Adrenal gland (tissue), 9 donors: ENCODE measurements at regions not wholly inside any gene's neighbourhood (a gene's known extent, or its start where the extent isn't known, plus 50 kb on each side); places are given as distances from the start of the nearest gene placed in this dataset.

Experiments
- DNase-seq, 7 donors: peaks; one replicate each; pipeline ENCODE4 v3.0.0-alpha.2; 2019 to 2020
- H3K27ac ChIP-seq, 5 donors: fragments of 200-600 bp; sonication (generic) in 4 of 5; 1 replicate in 3 of 5; 2 replicates in 2 of 5; pipeline versions ENCODE4 v1.5.1 to v1.8.0; 2016 to 2020; ENCODE audit warnings: mild to moderate bottlenecking in 1 of 5
- H3K27me3 ChIP-seq: fragments of 200-600 bp; 2 replicates; pipeline ENCODE4 v1.8.0; 2021
- H3K36me3 ChIP-seq, 2 donors: fragments of 200-600 bp; replicated peaks in 1 of 2; 1 replicate in 1 of 2; 2 replicates in 1 of 2; pipeline versions ENCODE4 v1.5.1 to v1.8.0; 2018 to 2022
- H3K4me1 ChIP-seq, 2 donors: fragments of 200-600 bp; replicated peaks in 1 of 2; 1 replicate in 1 of 2; 2 replicates in 1 of 2; pipeline versions ENCODE4 v1.5.1 to v1.8.0; 2018 to 2021
- H3K4me3 ChIP-seq, 4 donors: fragments of 200-600 bp; sonication (generic) in 3 of 4; one replicate each; pipeline ENCODE4 v1.5.1; 2016 to 2018
- H3K9me3 ChIP-seq, 3 donors: fragments of 200-600 bp; sonication (generic) in 1 of 3; replicated peaks in 1 of 3; 1 replicate in 2 of 3; 2 replicates in 1 of 3; pipeline versions ENCODE4 v1.5.1 to v1.8.0; 2016 to 2021
- CTCF ChIP-seq, 6 experiments: fragments of 450-650 bp in 4 of 6; fragments of 200-600 bp in 2 of 6; sonication (generic) in 1 of 6; IDR thresholded peaks; 1 replicate in 5 of 6; 2 replicates in 1 of 6; pipeline versions ENCODE4 v1.5.1 to v1.8.0; 2016 to 2021; ENCODE audit warnings: antibody characterized with exemption in 6 of 6, mild to moderate bottlenecking in 2 of 6, moderate library complexity in 1 of 6
- POLR2A ChIP-seq, 2 donors: fragments of 450-650 bp; IDR thresholded peaks; one replicate each; pipeline ENCODE4 v1.6.1; 2017; ENCODE audit warnings: antibody characterized with exemption in 2 of 2, mild to moderate bottlenecking in 2 of 2, moderate library complexity in 1 of 2
- WGBS, 4 donors: extraction: QIAGEN DNeasy Blood & Tissue Kit in 2 of 4; methylation state at CpG; one replicate each; pipeline versions ENCODE4 v1.1.5 to v1.1.7; 2013 to 2017; 5-methylcytosine and 5-hydroxymethylcytosine counted together
- intact Hi-C, 2 donors: fragments of 100-400 bp; cut with DNase I; formaldehyde crosslinking; loops; one replicate each; pipeline versions ENCODE4 v1.14.1 to v1.15.0; 2022 to 2023
- donor health status: healthy with polysubstance abuse.
- donor health status: Bipolar disorder and iron deficiency.
- donor health status: DM: yes; HTN: yes; CAD: no.
- donor health status: DM: no; HTN: no; CAD: no.
- donor health status: DM: no; HTN: no; CAD: no.

DNA sequence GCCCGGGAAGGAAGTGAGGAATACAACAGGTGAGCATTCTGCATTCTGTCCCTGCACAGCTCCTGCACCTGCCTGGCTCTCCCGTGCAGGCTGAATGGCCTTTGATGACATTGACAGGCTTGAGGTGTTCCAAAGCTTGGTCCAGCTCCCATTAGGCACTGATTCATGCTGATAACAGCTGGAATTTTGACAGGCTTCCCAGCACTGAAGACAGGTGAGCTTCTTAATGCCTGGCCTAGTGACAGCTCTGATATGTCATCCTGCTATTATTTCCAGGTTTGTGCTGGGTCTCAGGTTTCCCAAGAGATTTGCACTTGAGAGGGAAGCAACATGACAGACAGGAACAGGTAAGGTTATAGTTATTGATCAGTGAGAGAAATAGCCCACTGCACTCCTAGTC, 58.0 kb upstream of the MTNR1B start:
- intact Hi-C loops, result no loop called here
- no peaks in the 10 kb centered on the region for H3K27me3 ChIP-seq
- no peaks in the 10 kb centered on the region for H3K36me3 ChIP-seq
- DNase-seq, result no peak
- H3K4me1 ChIP-seq, result no peaks in the 10 kb centered on the region
- TF ChIP-seq POLR2A (IDR thresholded peaks at IDR 0.05) (no peak), CTCF (IDR thresholded peaks at IDR 0.05) (no peak)
- H3K27ac ChIP-seq, result no peak overlapping the region
- 60 to 71% (median 64%) methylated on average over 2 of the region's 2 CpGs for WGBS, 4 donors
- no peak overlapping the region for H3K4me3 ChIP-seq
- H3K9me3 ChIP-seq, result no peaks in the 10 kb centered on the region

- Histone ChIP-seq H3K36me3 (no peaks in the 10 kb centered on the region), H3K27me3 (no peaks in the 10 kb centered on the region), H3K9me3 (no peaks in the 10 kb centered on the region), H3K4me1 (no peaks in the 10 kb centered on the region), H3K4me3 (no peak overlapping the region), H3K27ac (no peak overlapping the region)
- DNase-seq, result no peak
- intact Hi-C loops, result no loop called here
- 93 to 98% (median 95%) methylated on average over 20 to 39 of the region's 39 CpGs for WGBS, 4 donors
- no peak for TF ChIP-seq CTCF (IDR thresholded peaks at IDR 0.05)
- no peak for TF ChIP-seq POLR2A (IDR thresholded peaks at IDR 0.05)
These were observed 53.9 kb upstream of the MTNR1B start for GRCh38 chr11:92915551-92915950.

DNA sequence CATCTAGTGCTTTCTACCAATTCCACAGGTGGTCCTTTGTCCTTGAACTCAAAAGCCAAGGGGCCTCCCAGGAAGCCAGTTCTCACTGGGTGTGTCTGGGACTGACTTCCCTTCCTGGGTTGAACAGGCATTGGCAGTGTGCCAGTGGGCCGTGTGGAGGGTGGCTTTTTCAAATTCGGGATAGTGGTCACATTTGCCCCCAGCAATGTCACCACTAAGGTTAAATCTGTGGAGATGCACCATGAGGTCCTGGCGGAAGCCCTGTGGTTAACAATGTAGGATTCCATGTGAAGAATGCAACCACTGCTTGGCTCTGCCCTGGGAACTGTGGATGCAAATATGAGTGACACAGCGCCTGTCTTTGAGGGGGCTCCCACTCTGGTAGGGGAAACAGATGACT, 53.2 kb upstream of the MTNR1B start:
- Histone ChIP-seq H3K4me3 (no peak overlapping the region), H3K4me1 (no peaks in the 10 kb centered on the region), H3K36me3 (no peaks in the 10 kb centered on the region), H3K27ac (no peak overlapping the region), H3K9me3 (no peaks in the 10 kb centered on the region), H3K27me3 (no peaks in the 10 kb centered on the region)
- 64 to 96% (median 68%) methylated on average over 2 to 4 of the region's 4 CpGs for WGBS, 4 donors
- no peak for TF ChIP-seq CTCF (IDR thresholded peaks at IDR 0.05)
- no peak for TF ChIP-seq POLR2A (IDR thresholded peaks at IDR 0.05)
- DNase-seq, result no peak
- intact Hi-C loops, result no loop called here

- H3K27me3 ChIP-seq, result no peaks in the 10 kb centered on the region
- intact Hi-C loops, result no loop called here
- no peak for TF ChIP-seq POLR2A (IDR thresholded peaks at IDR 0.05)
- no peak for DNase-seq
- WGBS, 4 donors, result 55 to 85% (median 70%) methylated on average over 1 of the region's 1 CpG
- H3K4me1 ChIP-seq, result no peaks in the 10 kb centered on the region
- H3K27ac ChIP-seq, result no peak overlapping the region
- H3K36me3 ChIP-seq, result no peaks in the 10 kb centered on the region
- no peaks in the 10 kb centered on the region for H3K9me3 ChIP-seq
- no peak overlapping the region for H3K4me3 ChIP-seq
These were observed 51.5 kb upstream of the MTNR1B start for GRCh38 chr11:92917927-92918326.

DNA sequence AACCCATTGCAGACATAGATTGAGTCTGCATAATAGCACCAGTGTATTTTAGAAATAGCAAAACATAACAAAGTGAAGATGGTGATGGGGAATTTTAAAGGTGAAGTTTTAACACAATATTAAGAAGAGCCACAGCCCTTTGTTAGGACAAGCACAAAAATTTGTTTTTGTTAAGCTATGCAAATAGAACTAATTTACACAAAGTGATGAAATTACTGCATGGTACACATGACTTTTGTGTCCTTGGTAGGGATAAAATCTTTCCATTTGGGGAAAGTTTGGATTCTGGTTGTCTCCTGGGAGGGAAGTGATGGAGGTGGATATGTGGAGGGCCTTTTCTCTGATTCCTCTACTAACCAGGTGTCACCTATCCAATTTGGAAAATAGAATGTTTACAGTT, 50.4 kb upstream of the MTNR1B start:
- Histone ChIP-seq H3K4me1 (no peaks in the 10 kb centered on the region), H3K4me3 (no peak overlapping the region), H3K36me3 (no peaks in the 10 kb centered on the region), H3K27ac (no peak overlapping the region), H3K9me3 (no peaks in the 10 kb centered on the region), H3K27me3 (no peaks in the 10 kb centered on the region)
- TF ChIP-seq POLR2A (IDR thresholded peaks at IDR 0.05), result no peak
- TF ChIP-seq CTCF (IDR thresholded peaks at IDR 0.05), result no peak
- no peak for DNase-seq
- intact Hi-C loops, result no loop called here
